IgD-negative memory B cell (primary cell): ENCODE measurements at regions not wholly inside any gene's neighbourhood (a gene's known extent, or its start where the extent isn't known, plus 50 kb on each side); places are given as distances from the start of the nearest gene placed in this dataset.

Source experiments
- H3K27ac Mint-ChIP-seq, 3 donors: one replicate each; pipeline ENCODE4 v1.8.0; 2020 to 2022; ENCODE audit warnings: mild to moderate bottlenecking in 3 of 3, mixed read lengths in 3 of 3, moderate library complexity in 1 of 3
- H3K27me3 Mint-ChIP-seq: one replicate; pipeline ENCODE4 v1.8.0; 2021; ENCODE audit warnings: mixed read lengths
- H3K36me3 Mint-ChIP-seq: one replicate; pipeline ENCODE4 v1.8.0; 2020; ENCODE audit warnings: mild to moderate bottlenecking, mixed read lengths
- H3K4me1 Mint-ChIP-seq, 3 donors: one replicate each; pipeline ENCODE4 v1.8.0; 2020 to 2022; ENCODE audit warnings: mixed read lengths in 3 of 3, mild to moderate bottlenecking in 1 of 3
- H3K4me3 Mint-ChIP-seq, 4 donors: one replicate each; pipeline ENCODE4 v1.8.0; 2020 to 2022; ENCODE audit warnings: mild to moderate bottlenecking in 4 of 4, mixed read lengths in 4 of 4, moderate library complexity in 3 of 4
- H3K9me3 Mint-ChIP-seq, 3 donors: one replicate each; pipeline ENCODE4 v1.8.0; 2020 to 2021; ENCODE audit warnings: mixed read lengths in 3 of 3, mild to moderate bottlenecking in 1 of 3

- H3K4me3 Mint-ChIP-seq: no peak overlapping the region
- H3K27me3 Mint-ChIP-seq: peaks cover 2% of the 10 kb centered on the region
Measured at GRCh38 chr5:138631096-138631928, 56.1 kb upstream of the HSPA9 start.

GRCh38 chr5:138629392-138629791 is 54.2 kb upstream of the HSPA9 start:
- Mint-ChIP-seq H3K27me3 (peaks cover 2% of the 10 kb centered on the region), H3K4me3 (no peak overlapping the region), H3K36me3 (no peaks in the 10 kb centered on the region), H3K4me1 (peaks cover 0 to 2% (median 0%) of the 10 kb centered on the region in 3 donors), H3K9me3 (no peaks in the 10 kb centered on the region), H3K27ac (no peak overlapping the region)

More at GRCh38 chr5:138631096-138631928, 56.1 kb upstream of the HSPA9 start:
- H3K27ac Mint-ChIP-seq: no peak overlapping the region
- peaks cover 0 to 2% (median 0%) of the 10 kb centered on the region in 3 donors for H3K4me1 Mint-ChIP-seq
- no peaks in the 10 kb centered on the region for H3K9me3 Mint-ChIP-seq
- no peaks in the 10 kb centered on the region for H3K36me3 Mint-ChIP-seq

- H3K9me3 Mint-ChIP-seq: no peaks in the 10 kb centered on the region
- no peaks in the 10 kb centered on the region for H3K36me3 Mint-ChIP-seq
- H3K27ac Mint-ChIP-seq: no peak overlapping the region
- peaks cover 10% of the 10 kb centered on the region for H3K27me3 Mint-ChIP-seq
- peaks cover 0 to 2% (median 0%) of the 10 kb centered on the region in 3 donors for H3K4me1 Mint-ChIP-seq
- H3K4me3 Mint-ChIP-seq: peak overlapping the region in 1 of 4 donors; percentile 41
Measured at GRCh38 chr5:138626333-138626944, 51.2 kb upstream of the HSPA9 start.

- H3K4me1 Mint-ChIP-seq: peaks cover 0 to 2% (median 0%) of the 10 kb centered on the region in 3 donors
- no peak overlapping the region for H3K4me3 Mint-ChIP-seq
- H3K27ac Mint-ChIP-seq: no peak overlapping the region
- no peaks in the 10 kb centered on the region for H3K36me3 Mint-ChIP-seq
- H3K9me3 Mint-ChIP-seq: no peaks in the 10 kb centered on the region
- peaks cover 10% of the 10 kb centered on the region for H3K27me3 Mint-ChIP-seq
Measured at GRCh38 chr5:138625134-138625533, 49.9 kb upstream of the HSPA9 start.
